ENCODE measurements at regions not wholly inside any gene's neighbourhood (a gene's known extent, or its start where the extent isn't known, plus 50 kb on each side); places are given as distances from the start of the nearest gene placed in this dataset.

- TF ChIP-seq ISL1 (CRISPR knock-in tag; IDR thresholded peaks at IDR 0.05) (no peak), ZNF70 (CRISPR knock-in tag; IDR thresholded peaks at IDR 0.05) (no peak), SNAI2 (CRISPR knock-in tag; IDR thresholded peaks at IDR 0.05) (no peak), ZFP30 (CRISPR knock-in tag; IDR thresholded peaks at IDR 0.05) (no peak), ZC3H10 (CRISPR knock-in tag; IDR thresholded peaks at IDR 0.05) (no peak), PPARA (CRISPR knock-in tag; IDR thresholded peaks at IDR 0.05; ENCODE audit: borderline replicate concordance) (no peak), CSDC2 (CRISPR knock-in tag; IDR thresholded peaks at IDR 0.05) (no peak), ARNTL (CRISPR knock-in tag; IDR thresholded peaks at IDR 0.05; ENCODE audit: borderline replicate concordance, low read depth) (no peak), CREB5 (CRISPR knock-in tag; IDR thresholded peaks at IDR 0.05; ENCODE audit: low read depth) (no peak), TCF4 (CRISPR knock-in tag; IDR thresholded peaks at IDR 0.05; ENCODE audit: borderline replicate concordance) (no peak), GLIS3 (CRISPR knock-in tag; IDR thresholded peaks at IDR 0.05) (no peak), ZFP3 (CRISPR knock-in tag; IDR thresholded peaks at IDR 0.05) (no peak), ESRRG (CRISPR knock-in tag; IDR thresholded peaks at IDR 0.05) (no peak)
- TF ChIP-seq, protein P1, sequence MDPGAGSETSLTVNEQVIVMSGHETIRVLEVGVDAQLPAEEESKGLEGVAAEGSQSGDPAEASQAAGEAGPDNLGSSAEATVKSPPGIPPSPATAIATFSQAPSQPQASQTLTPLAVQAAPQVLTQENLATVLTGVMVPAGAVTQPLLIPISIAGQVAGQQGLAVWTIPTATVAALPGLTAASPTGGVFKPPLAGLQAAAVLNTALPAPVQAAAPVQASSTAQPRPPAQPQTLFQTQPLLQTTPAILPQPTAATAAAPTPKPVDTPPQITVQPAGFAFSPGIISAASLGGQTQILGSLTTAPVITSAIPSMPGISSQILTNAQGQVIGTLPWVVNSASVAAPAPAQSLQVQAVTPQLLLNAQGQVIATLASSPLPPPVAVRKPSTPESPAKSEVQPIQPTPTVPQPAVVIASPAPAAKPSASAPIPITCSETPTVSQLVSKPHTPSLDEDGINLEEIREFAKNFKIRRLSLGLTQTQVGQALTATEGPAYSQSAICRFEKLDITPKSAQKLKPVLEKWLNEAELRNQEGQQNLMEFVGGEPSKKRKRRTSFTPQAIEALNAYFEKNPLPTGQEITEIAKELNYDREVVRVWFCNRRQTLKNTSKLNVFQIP (CRISPR knock-in tag; IDR thresholded peaks at IDR 0.05; ENCODE audit: borderline replicate concordance, low read depth) = no peak
- TF ChIP-seq, protein P2, sequence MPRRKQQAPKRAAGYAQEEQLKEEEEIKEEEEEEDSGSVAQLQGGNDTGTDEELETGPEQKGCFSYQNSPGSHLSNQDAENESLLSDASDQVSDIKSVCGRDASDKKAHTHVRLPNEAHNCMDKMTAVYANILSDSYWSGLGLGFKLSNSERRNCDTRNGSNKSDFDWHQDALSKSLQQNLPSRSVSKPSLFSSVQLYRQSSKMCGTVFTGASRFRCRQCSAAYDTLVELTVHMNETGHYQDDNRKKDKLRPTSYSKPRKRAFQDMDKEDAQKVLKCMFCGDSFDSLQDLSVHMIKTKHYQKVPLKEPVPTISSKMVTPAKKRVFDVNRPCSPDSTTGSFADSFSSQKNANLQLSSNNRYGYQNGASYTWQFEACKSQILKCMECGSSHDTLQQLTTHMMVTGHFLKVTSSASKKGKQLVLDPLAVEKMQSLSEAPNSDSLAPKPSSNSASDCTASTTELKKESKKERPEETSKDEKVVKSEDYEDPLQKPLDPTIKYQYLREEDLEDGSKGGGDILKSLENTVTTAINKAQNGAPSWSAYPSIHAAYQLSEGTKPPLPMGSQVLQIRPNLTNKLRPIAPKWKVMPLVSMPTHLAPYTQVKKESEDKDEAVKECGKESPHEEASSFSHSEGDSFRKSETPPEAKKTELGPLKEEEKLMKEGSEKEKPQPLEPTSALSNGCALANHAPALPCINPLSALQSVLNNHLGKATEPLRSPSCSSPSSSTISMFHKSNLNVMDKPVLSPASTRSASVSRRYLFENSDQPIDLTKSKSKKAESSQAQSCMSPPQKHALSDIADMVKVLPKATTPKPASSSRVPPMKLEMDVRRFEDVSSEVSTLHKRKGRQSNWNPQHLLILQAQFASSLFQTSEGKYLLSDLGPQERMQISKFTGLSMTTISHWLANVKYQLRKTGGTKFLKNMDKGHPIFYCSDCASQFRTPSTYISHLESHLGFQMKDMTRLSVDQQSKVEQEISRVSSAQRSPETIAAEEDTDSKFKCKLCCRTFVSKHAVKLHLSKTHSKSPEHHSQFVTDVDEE (CRISPR knock-in tag; IDR thresholded peaks at IDR 0.05) = no peak
- TF ChIP-seq, protein P3, sequence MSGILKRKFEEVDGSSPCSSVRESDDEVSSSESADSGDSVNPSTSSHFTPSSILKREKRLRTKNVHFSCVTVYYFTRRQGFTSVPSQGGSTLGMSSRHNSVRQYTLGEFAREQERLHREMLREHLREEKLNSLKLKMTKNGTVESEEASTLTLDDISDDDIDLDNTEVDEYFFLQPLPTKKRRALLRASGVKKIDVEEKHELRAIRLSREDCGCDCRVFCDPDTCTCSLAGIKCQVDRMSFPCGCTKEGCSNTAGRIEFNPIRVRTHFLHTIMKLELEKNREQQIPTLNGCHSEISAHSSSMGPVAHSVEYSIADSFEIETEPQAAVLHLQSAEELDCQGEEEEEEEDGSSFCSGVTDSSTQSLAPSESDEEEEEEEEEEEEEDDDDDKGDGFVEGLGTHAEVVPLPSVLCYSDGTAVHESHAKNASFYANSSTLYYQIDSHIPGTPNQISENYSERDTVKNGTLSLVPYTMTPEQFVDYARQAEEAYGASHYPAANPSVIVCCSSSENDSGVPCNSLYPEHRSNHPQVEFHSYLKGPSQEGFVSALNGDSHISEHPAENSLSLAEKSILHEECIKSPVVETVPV (CRISPR knock-in tag; IDR thresholded peaks at IDR 0.05) = no peak
- no peak for ATAC-seq
Observed at GRCh38 chrX:15177316-15177715, 92.6 kb downstream of the ASB9 start.

- TF ChIP-seq GLIS3 (CRISPR knock-in tag; IDR thresholded peaks at IDR 0.05) (no peak), ZNF70 (CRISPR knock-in tag; IDR thresholded peaks at IDR 0.05) (no peak), PPARA (CRISPR knock-in tag; IDR thresholded peaks at IDR 0.05; ENCODE audit: borderline replicate concordance) (no peak), ESRRG (CRISPR knock-in tag; IDR thresholded peaks at IDR 0.05) (no peak), TOX (CRISPR knock-in tag; IDR thresholded peaks at IDR 0.05; ENCODE audit: borderline replicate concordance) (no peak), ZNF8 (CRISPR knock-in tag; IDR thresholded peaks at IDR 0.05) (no peak), SNAI2 (CRISPR knock-in tag; IDR thresholded peaks at IDR 0.05) (no peak), ISL1 (CRISPR knock-in tag; IDR thresholded peaks at IDR 0.05) (no peak), ARNTL (CRISPR knock-in tag; IDR thresholded peaks at IDR 0.05; ENCODE audit: borderline replicate concordance, low read depth) (no peak), ZC3H10 (CRISPR knock-in tag; IDR thresholded peaks at IDR 0.05) (no peak), RARB (CRISPR knock-in tag; IDR thresholded peaks at IDR 0.05) (no peak)
- TF ChIP-seq, protein P2 (CRISPR knock-in tag; IDR thresholded peaks at IDR 0.05) = no peak
- TF ChIP-seq, protein P1 (CRISPR knock-in tag; IDR thresholded peaks at IDR 0.05; ENCODE audit: borderline replicate concordance, low read depth) = no peak
- ATAC-seq = no peak
Observed at GRCh38 chrX:15173411-15173810, 96.5 kb downstream of the ASB9 start.

All from SK-N-SH treated with all-trans-retinoic acid at 6 μM for 48 hours (cell line).